NT2/D1 (cell line): ENCODE measurements at regions not wholly inside any gene's neighbourhood (a gene's known extent, or its start where the extent isn't known, plus 50 kb on each side); places are given as distances from the start of the nearest gene placed in this dataset.

ENCODE experiments used
- YY1 ChIP-seq: IDR thresholded peaks from 2 replicates; pipeline ENCODE4 v1.6.1; 2011; ENCODE audit not compliant: insufficient read length, insufficient read depth
- ZNF274 ChIP-seq: IDR thresholded peaks from 2 replicates; pipeline ENCODE4 v1.6.1; 2011; ENCODE audit warnings: mild to moderate bottlenecking, low read depth, low read length

GRCh38 chr21:16186742-16187141 is 457.0 kb downstream of the USP25 start:
- TF ChIP-seq YY1 (no peak), ZNF274 (no peak)
